H1 (cell line): ENCODE measurements at regions not wholly inside any gene's neighbourhood (a gene's known extent, or its start where the extent isn't known, plus 50 kb on each side); places are given as distances from the start of the nearest gene placed in this dataset.
A peak's percentile ranks its signal among the peaks of the same experiment; 100 is the strongest.

Source experiments
- CTCF ChIA-PET: fragments of 300-600 bp; sonication (Branson Sonifier 250); formaldehyde crosslinking; loops from one replicate; lab custom pipeline; 2021; ENCODE audit not compliant: partially characterized antibody; lab: Charles Lee
- POLR2A ChIA-PET: fragments of 300-600 bp; sonication (Branson Sonifier 250); formaldehyde crosslinking; loops from one replicate; lab custom pipeline; 2021; ENCODE audit warnings: inconsistent platforms; ENCODE audit not compliant: partially characterized antibody; lab: Charles Lee
- DNase-seq, 2 experiments: peaks; one replicate each; pipeline versions ENCODE4 v3.0.0 to v3.0.0-alpha.2; 2010 to 2022; ENCODE audit warnings: low spot score in 2 of 2, low read depth in 1 of 2, mixed read lengths in 1 of 2
- FAIRE-seq: peaks from 2 replicates; lab custom pipeline; 2011; peaks lifted over from hg19 to GRCh38; lab: Jason Lieb, UNC
- H2AFZ ChIP-seq: 2 replicates; pipeline ENCODE4 v1.8.1; 2012; ENCODE audit warnings: low read length, inconsistent platforms
- H2AK5ac ChIP-seq: 2 replicates; pipeline ENCODE4 v1.6.1; 2013; ENCODE audit warnings: low read depth, low read length
- H2BK120ac ChIP-seq: replicated peaks from 2 replicates; pipeline ENCODE3; 2013; ENCODE audit warnings: low read depth, low read length, inconsistent platforms
- H2BK12ac ChIP-seq: 2 replicates; pipeline ENCODE4 v1.6.1; 2013; ENCODE audit warnings: low read depth, low read length
- H2BK15ac ChIP-seq: 2 replicates; pipeline ENCODE4 v1.6.1; 2013; ENCODE audit warnings: low read length
- H2BK20ac ChIP-seq: 2 replicates; pipeline ENCODE4 v1.6.1; 2013; ENCODE audit warnings: low read length
- H2BK5ac ChIP-seq: 2 replicates; pipeline ENCODE4 v1.6.1; 2013; ENCODE audit warnings: low read depth, low read length
- H3K14ac ChIP-seq: 2 replicates; pipeline ENCODE4 v1.6.1; 2013; ENCODE audit warnings: inconsistent platforms; ENCODE audit not compliant: insufficient read length
- H3K18ac ChIP-seq: 2 replicates; pipeline ENCODE4 v1.6.1; 2013; ENCODE audit warnings: low read length; ENCODE audit errors: extremely low read depth
- H3K23ac ChIP-seq: 2 replicates; pipeline ENCODE4 v1.6.1; 2013; ENCODE audit warnings: inconsistent platforms; ENCODE audit not compliant: insufficient read length
- H3K23me2 ChIP-seq: 2 replicates; pipeline ENCODE4 v1.6.1; 2013; ENCODE audit warnings: low read depth, low read length
- H3K27ac ChIP-seq: 2 replicates; pipeline ENCODE4 v1.6.1; 2011; ENCODE audit warnings: low read depth, low read length, inconsistent platforms
- H3K27me3 ChIP-seq, 4 experiments: replicated peaks in 1 of 4; 1 replicate in 1 of 4; 2 replicates in 3 of 4; pipeline versions ENCODE4 v1.6.1 to v1.8.1; 2011 to 2013; ENCODE audit warnings: low read length in 3 of 4, mild to moderate bottlenecking in 3 of 4, inconsistent platforms in 2 of 4, mixed read lengths in 2 of 4, moderate library complexity in 1 of 4; ENCODE audit not compliant: control insufficient read depth in 3 of 4, insufficient read depth in 3 of 4; ENCODE audit errors: extremely low read depth in 1 of 4
- H3K36me3 ChIP-seq, 4 experiments: 2 replicates each; pipeline versions ENCODE4 v1.6.1 to v1.8.1; 2011 to 2013; ENCODE audit warnings: mild to moderate bottlenecking in 4 of 4, low read length in 3 of 4, moderate library complexity in 2 of 4, control low read depth in 1 of 4, inconsistent platforms in 1 of 4; ENCODE audit not compliant: insufficient read depth in 4 of 4, control insufficient read depth in 2 of 4
- H3K4ac ChIP-seq: replicated peaks from 2 replicates; pipeline ENCODE3; 2013; ENCODE audit warnings: low read length, low read depth, mixed read lengths, inconsistent platforms; ENCODE audit not compliant: insufficient read length
- H3K4me1 ChIP-seq, 4 experiments: replicated peaks in 1 of 4; 1 replicate in 1 of 4; 2 replicates in 3 of 4; pipeline versions ENCODE4 v1.6.1 to v1.8.1; 2011 to 2013; ENCODE audit warnings: low read length in 3 of 4, inconsistent platforms in 2 of 4, mixed read lengths in 1 of 4; ENCODE audit not compliant: insufficient read depth in 4 of 4, control insufficient read depth in 3 of 4
- H3K4me2 ChIP-seq, 2 experiments: 2 replicates each; pipeline versions ENCODE4 v1.6.1 to v1.8.1; 2011 to 2013; ENCODE audit warnings: low read depth in 2 of 2, low read length in 2 of 2, control low read depth in 1 of 2, inconsistent platforms in 1 of 2, mild to moderate bottlenecking in 1 of 2; ENCODE audit not compliant: insufficient read depth in 1 of 2
- H3K4me3 ChIP-seq, 4 experiments: fragments of 200-600, 300-600 bp in 1 of 4; sonication (generic), shearing (Covaris generic), sonication (Bioruptor Twin) in 1 of 4; 2 replicates each; pipeline versions ENCODE4 v1.5.1 to v1.8.1; 2011 to 2016; ENCODE audit warnings: low read length in 4 of 4, low read depth in 3 of 4, control low read depth in 2 of 4, inconsistent platforms in 2 of 4, mild to moderate bottlenecking in 2 of 4, mixed read lengths in 1 of 4, moderate library complexity in 1 of 4; ENCODE audit not compliant: insufficient read depth in 2 of 4; ENCODE audit errors: extremely low read depth in 1 of 4
- H3K56ac ChIP-seq: replicated peaks from 2 replicates; pipeline ENCODE3; 2013; ENCODE audit warnings: low read depth, mild to moderate bottlenecking, mixed read lengths, low read length, inconsistent platforms; ENCODE audit not compliant: insufficient read length
- H3K79me1 ChIP-seq: 2 replicates; pipeline ENCODE4 v1.6.1; 2013; ENCODE audit warnings: low read depth, low read length, control low read depth
- H3K79me2 ChIP-seq, 2 experiments: 2 replicates each; pipeline versions ENCODE4 v1.6.1 to v1.8.1; 2012 to 2013; ENCODE audit warnings: low read length in 2 of 2, mild to moderate bottlenecking in 2 of 2, inconsistent platforms in 1 of 2; ENCODE audit not compliant: insufficient read depth in 2 of 2, control insufficient read depth in 1 of 2
- H3K9ac ChIP-seq, 4 experiments: replicated peaks in 1 of 4; 1 replicate in 1 of 4; 2 replicates in 3 of 4; pipeline versions ENCODE4 v1.6.1 to v1.8.1; 2011 to 2013; ENCODE audit warnings: low read depth in 3 of 4, low read length in 3 of 4, control low read depth in 2 of 4, mild to moderate bottlenecking in 2 of 4, moderate library complexity in 2 of 4, inconsistent platforms in 1 of 4; ENCODE audit errors: extremely low read depth in 1 of 4
- H3K9me3 ChIP-seq, 2 experiments: 2 replicates each; pipeline versions ENCODE4 v1.6.1 to v1.8.1; 2012 to 2013; ENCODE audit warnings: mild to moderate bottlenecking in 2 of 2, moderate library complexity in 2 of 2, control low read depth in 1 of 2, inconsistent platforms in 1 of 2, low read depth in 1 of 2, low read length in 1 of 2, mixed read lengths in 1 of 2; ENCODE audit not compliant: insufficient read depth in 2 of 2
- H4K20me1 ChIP-seq, 2 experiments: replicated peaks in 1 of 2; 2 replicates each; pipeline versions ENCODE3 to v1.8.1; 2011 to 2013; ENCODE audit warnings: inconsistent platforms in 2 of 2, low read length in 2 of 2, mild to moderate bottlenecking in 1 of 2; ENCODE audit not compliant: insufficient read depth in 2 of 2, control insufficient read depth in 1 of 2
- H4K5ac ChIP-seq: 2 replicates; pipeline ENCODE4 v1.6.1; 2013; ENCODE audit warnings: low read length, low read depth, mixed read lengths, inconsistent platforms; ENCODE audit not compliant: insufficient read length
- H4K8ac ChIP-seq: 2 replicates; pipeline ENCODE4 v1.8.0; 2013; ENCODE audit warnings: mild to moderate bottlenecking, moderate library complexity, low read length, inconsistent platforms; ENCODE audit not compliant: insufficient read depth; ENCODE audit errors: extremely low read depth
- H4K91ac ChIP-seq: replicated peaks from 2 replicates; pipeline ENCODE3; 2013; ENCODE audit warnings: low read length, mixed read lengths, inconsistent platforms; ENCODE audit not compliant: insufficient read length
- RAD21 ChIP-seq, 2 experiments: IDR thresholded peaks in 1 of 2; conservative IDR thresholded peaks in 1 of 2; 2 replicates each; pipeline ENCODE4 v1.6.1; 2011; ENCODE audit warnings: low read depth in 2 of 2, low read length in 2 of 2, improper control_type of control experiment in 1 of 2, inconsistent platforms in 1 of 2, mild to moderate bottlenecking in 1 of 2, moderate library complexity in 1 of 2
- TBP ChIP-seq: IDR thresholded peaks from 2 replicates; pipeline ENCODE4 v1.6.1; 2011; ENCODE audit warnings: low read depth, low read length, improper control_type of control experiment
- YY1 ChIP-seq: IDR thresholded peaks from 2 replicates; pipeline ENCODE4 v1.6.1; 2011; ENCODE audit warnings: low read depth, mild to moderate bottlenecking, low read length
- WGBS, 2 experiments: shearing (Covaris generic) in 1 of 2; methylation state at CpG; one replicate each; pipeline versions ENCODE4 v1.1.6 to v1.1.7; 2013 to 2015; ENCODE audit warnings: low lambda C conversion rate in 2 of 2, mixed read lengths in 2 of 2, inconsistent platforms in 1 of 2, low coverage in 1 of 2, missing lambda C conversion rate in 1 of 2; ENCODE audit not compliant: insufficient replicate concordance in 2 of 2, insufficient coverage in 1 of 2, insufficient read length in 1 of 2; ENCODE audit errors: extremely low coverage in 1 of 2, missing lambda C conversion rate in 1 of 2; 5-methylcytosine and 5-hydroxymethylcytosine counted together
- TF ChIP-seq, protein P1 (sequence below), 3 experiments: IDR thresholded peaks; 1 replicate in 2 of 3; 2 replicates in 1 of 3; pipeline versions ENCODE4 v1.5.1 to v1.6.1; 2011; ENCODE audit warnings: low read length in 3 of 3, mild to moderate bottlenecking in 3 of 3, inconsistent platforms in 2 of 3, low read depth in 1 of 3, moderate library complexity in 1 of 3; ENCODE audit not compliant: insufficient read depth in 1 of 3; ENCODE audit errors: control extremely low read depth in 1 of 3

DNA sequence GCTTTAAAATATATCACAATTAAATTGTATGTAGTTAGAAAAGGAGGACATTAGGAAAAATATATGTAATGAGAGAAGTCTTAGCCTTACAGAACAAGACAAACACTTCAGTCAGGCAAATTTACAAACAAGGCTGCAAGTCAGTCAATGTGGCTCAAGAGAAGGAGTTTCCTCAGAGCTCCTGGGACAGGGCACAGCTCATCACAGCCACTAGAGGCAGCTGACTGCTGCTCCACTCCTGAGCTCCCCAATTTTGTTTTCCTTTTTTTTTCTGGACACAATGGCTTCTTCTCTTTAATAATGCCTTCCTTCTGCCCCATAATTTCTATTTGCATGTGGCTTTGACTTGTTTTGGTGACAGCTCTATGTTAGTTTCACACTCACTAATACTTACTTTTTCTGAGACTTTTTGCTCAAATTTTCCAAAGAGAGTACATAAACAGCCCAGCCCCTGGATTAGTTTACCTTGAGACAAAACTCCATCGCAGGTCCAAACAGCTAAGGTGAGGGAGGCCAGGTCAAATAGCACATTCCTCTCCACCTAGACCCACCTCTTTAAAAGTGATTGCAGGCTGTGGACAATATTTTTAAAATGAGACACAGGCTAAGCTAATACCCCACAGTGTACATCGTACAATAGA, 850.4 kb upstream of the FRG1 start:
- DNase-seq (no peak), FAIRE-seq (peak; percentile 84)
- H3K4ac ChIP-seq, result no peak overlapping the region
- no peaks in the 10 kb centered on the region for H3K23me2 ChIP-seq
- no peak overlapping the region for H4K8ac ChIP-seq
- no peak overlapping the region for H3K27ac ChIP-seq
- no peak overlapping the region for H2BK12ac ChIP-seq
- H2AFZ ChIP-seq, result no peak overlapping the region
- H3K9ac ChIP-seq, result no peak overlapping the region
- TF ChIP-seq TBP (no peak), YY1 (peak; percentile 34; the same call in 1 of the 2 replicates), RAD21 (IDR thresholded peaks at IDR 0.05 in 1 of 2, conservative IDR thresholded peaks at IDR 0.05 in 1 of 2; ENCODE audit: low read depth in 2 of 2, low read length in 2 of 2) (peak; percentile 62 to 74)
- TF ChIP-seq, protein P1, sequence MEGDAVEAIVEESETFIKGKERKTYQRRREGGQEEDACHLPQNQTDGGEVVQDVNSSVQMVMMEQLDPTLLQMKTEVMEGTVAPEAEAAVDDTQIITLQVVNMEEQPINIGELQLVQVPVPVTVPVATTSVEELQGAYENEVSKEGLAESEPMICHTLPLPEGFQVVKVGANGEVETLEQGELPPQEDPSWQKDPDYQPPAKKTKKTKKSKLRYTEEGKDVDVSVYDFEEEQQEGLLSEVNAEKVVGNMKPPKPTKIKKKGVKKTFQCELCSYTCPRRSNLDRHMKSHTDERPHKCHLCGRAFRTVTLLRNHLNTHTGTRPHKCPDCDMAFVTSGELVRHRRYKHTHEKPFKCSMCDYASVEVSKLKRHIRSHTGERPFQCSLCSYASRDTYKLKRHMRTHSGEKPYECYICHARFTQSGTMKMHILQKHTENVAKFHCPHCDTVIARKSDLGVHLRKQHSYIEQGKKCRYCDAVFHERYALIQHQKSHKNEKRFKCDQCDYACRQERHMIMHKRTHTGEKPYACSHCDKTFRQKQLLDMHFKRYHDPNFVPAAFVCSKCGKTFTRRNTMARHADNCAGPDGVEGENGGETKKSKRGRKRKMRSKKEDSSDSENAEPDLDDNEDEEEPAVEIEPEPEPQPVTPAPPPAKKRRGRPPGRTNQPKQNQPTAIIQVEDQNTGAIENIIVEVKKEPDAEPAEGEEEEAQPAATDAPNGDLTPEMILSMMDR (IDR thresholded peaks at IDR 0.05; ENCODE audit: control extremely low read depth in 1 of 3, insufficient read depth in 1 of 3, low read depth in 1 of 3, low read length in 3 of 3), result peak; percentile 64 to 85 (median 74)
- TF ChIP-seq, all 59 proteins: peak for 3
- Histone ChIP-seq H3K4me2 (no peak overlapping the region), H2BK5ac (no peak overlapping the region), H3K9me3 (no peaks in the 10 kb centered on the region), H3K56ac (no peak overlapping the region), H2BK20ac (no peak overlapping the region), H4K5ac (no peak overlapping the region), H3K27me3 (no peaks in the 10 kb centered on the region), H4K20me1 (no peaks in the 10 kb centered on the region), H3K36me3 (no peaks in the 10 kb centered on the region), H2BK15ac (no peak overlapping the region), H2BK120ac (peak overlapping the region; percentile 61), H3K79me2 (no peaks in the 10 kb centered on the region), H3K4me3 (no peak overlapping the region), H3K79me1 (no peaks in the 10 kb centered on the region), H3K23ac (no peak overlapping the region), H3K18ac (no peak overlapping the region; the same call in 1 of the 2 replicates), H3K4me1 (peaks cover 0 to 2% (median 0%) of the 10 kb centered on the region in 4 experiments; a peak in 1 of 7 replicates), H4K91ac (no peak overlapping the region), H2AK5ac (no peak overlapping the region), H3K14ac (no peak overlapping the region)
- POLR2A ChIA-PET, result no interaction called here
- WGBS, 2 experiments, result 93% methylated on average over 2 of the region's 2 CpGs; no CpG with 5 or more reads in 1 of the 2 experiments
- CTCF ChIA-PET, result interaction anchor here (0.5 to 3.5 kb wide), 41 partner anchors 8 to 1199 kb away, joined by 3 to 25 read pairs (median 4); no protein-coding TSS in a partner anchor
